ENCODE measurements at regions not wholly inside any gene's neighbourhood (a gene's known extent, or its start where the extent isn't known, plus 50 kb on each side); places are given as distances from the start of the nearest gene placed in this dataset.

DNA sequence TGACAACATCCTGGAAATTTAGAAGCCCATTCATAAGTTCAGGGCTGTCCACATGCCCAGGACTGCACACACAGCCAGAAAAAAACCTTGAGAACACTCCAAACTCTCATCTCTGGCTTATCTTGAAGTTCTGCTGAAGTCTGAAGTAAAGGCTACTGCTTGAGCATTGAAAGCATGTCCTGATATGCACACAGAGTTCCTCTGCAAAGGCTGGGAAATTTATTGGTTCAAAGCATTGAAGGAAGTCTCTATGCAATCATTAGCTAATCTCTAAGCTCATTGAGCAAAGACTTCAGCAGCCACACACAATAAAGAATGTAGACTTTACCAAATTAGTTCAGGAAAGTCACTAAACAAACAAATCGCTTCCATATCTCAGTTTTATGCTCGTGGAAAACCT, 162.0 kb upstream of the STT3B start:
- TF ChIP-seq EZH2 (IDR thresholded peaks at IDR 0.05; ENCODE audit: insufficient read depth, low read length) = no peak
- TF ChIP-seq, protein P1, sequence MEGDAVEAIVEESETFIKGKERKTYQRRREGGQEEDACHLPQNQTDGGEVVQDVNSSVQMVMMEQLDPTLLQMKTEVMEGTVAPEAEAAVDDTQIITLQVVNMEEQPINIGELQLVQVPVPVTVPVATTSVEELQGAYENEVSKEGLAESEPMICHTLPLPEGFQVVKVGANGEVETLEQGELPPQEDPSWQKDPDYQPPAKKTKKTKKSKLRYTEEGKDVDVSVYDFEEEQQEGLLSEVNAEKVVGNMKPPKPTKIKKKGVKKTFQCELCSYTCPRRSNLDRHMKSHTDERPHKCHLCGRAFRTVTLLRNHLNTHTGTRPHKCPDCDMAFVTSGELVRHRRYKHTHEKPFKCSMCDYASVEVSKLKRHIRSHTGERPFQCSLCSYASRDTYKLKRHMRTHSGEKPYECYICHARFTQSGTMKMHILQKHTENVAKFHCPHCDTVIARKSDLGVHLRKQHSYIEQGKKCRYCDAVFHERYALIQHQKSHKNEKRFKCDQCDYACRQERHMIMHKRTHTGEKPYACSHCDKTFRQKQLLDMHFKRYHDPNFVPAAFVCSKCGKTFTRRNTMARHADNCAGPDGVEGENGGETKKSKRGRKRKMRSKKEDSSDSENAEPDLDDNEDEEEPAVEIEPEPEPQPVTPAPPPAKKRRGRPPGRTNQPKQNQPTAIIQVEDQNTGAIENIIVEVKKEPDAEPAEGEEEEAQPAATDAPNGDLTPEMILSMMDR (IDR thresholded peaks at IDR 0.05; ENCODE audit: insufficient read depth, low read depth, low read length) = no peak
- peaks cover 7% of the 10 kb centered on the region for H3K4me1 ChIP-seq (ENCODE audit: insufficient read depth, low read length)
- FAIRE-seq (no peak), DNase-seq (ENCODE audit: low read depth) (no peak)
- no peaks in the 10 kb centered on the region for H3K9me3 ChIP-seq (ENCODE audit: insufficient read depth, low read depth, low read length)
- H3K36me3 ChIP-seq (ENCODE audit: insufficient read depth, low read length) = no peaks in the 10 kb centered on the region
- no peak overlapping the region for H3K27ac Mint-ChIP-seq (ENCODE audit: unreplicated experiment)
- H3K9ac ChIP-seq (ENCODE audit: low read length) = no peak overlapping the region
- no peaks in the 10 kb centered on the region for H3K79me2 ChIP-seq (ENCODE audit: insufficient read depth, low read length)
- H3K36me3 Mint-ChIP-seq (ENCODE audit: low read depth, unreplicated experiment) = no peaks in the 10 kb centered on the region
- H3K9me3 Mint-ChIP-seq (ENCODE audit: unreplicated experiment) = no peaks in the 10 kb centered on the region
- no peak overlapping the region for H3K4me3 ChIP-seq (ENCODE audit: insufficient read depth, low read depth, low read length)
- no peak overlapping the region for H3K27ac ChIP-seq (ENCODE audit: low read depth, low read length)
- no peak overlapping the region for H3K4me3 Mint-ChIP-seq (ENCODE audit: unreplicated experiment)
- no peaks in the 10 kb centered on the region for H4K20me1 ChIP-seq (ENCODE audit: insufficient read depth, low read length)
- no peaks in the 10 kb centered on the region for H3K27me3 ChIP-seq (ENCODE audit: insufficient read depth, low read length)
- no peaks in the 10 kb centered on the region for H3K27me3 Mint-ChIP-seq (ENCODE audit: low read depth, unreplicated experiment)
- H3K4me1 Mint-ChIP-seq (ENCODE audit: low read depth, unreplicated experiment) = peaks cover 19% of the 10 kb centered on the region
- H3K4me2 ChIP-seq (ENCODE audit: low read length) = no peak overlapping the region
- no peak overlapping the region for H2AFZ ChIP-seq (ENCODE audit: low read depth, low read length)

DNA sequence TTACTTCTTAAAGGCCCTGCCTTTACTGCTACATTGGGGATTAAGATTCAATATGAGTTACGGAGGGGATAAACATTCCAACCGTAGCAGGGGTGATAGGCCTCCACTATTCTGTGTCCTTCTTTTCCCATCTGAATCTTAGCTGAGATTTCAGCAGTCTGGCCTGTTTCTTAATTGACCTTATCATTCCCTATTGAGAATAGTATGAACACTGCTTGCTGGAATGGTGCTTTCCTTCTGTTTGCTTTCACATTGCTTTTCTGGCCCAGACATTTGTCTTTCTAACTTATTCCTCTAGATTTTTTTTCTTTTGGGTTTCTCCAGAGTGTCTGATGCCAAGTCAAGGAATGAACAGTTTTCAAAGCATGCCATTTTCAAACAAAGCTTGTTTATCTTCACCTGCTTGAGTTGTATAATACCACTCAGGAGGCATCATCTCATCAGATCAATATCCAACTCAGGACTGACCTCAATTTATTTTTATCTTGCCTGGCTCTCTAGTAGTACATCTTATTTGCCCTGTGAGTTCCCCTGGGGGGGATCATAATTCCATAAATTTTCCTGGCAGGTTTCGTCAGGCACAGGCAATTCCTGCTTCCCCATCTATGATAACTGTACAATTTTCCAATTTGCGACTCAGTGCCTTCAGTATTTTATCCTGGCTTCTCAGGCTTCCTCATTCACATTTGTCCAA, 161.1 kb upstream of the STT3B start:
- H3K4me1 ChIP-seq (ENCODE audit: insufficient read depth, low read length) = peaks cover 7% of the 10 kb centered on the region
- H3K27me3 Mint-ChIP-seq (ENCODE audit: low read depth, unreplicated experiment) = no peaks in the 10 kb centered on the region
- TF ChIP-seq, protein P1 (IDR thresholded peaks at IDR 0.05; ENCODE audit: insufficient read depth, low read depth, low read length) = no peak
- no peak for TF ChIP-seq EZH2 (IDR thresholded peaks at IDR 0.05; ENCODE audit: insufficient read depth, low read length)
- peaks cover 19% of the 10 kb centered on the region for H3K4me1 Mint-ChIP-seq (ENCODE audit: low read depth, unreplicated experiment)
- H3K79me2 ChIP-seq (ENCODE audit: insufficient read depth, low read length) = no peaks in the 10 kb centered on the region
- DNase-seq (ENCODE audit: low read depth) (peak; percentile 11), FAIRE-seq (no peak)
- no peaks in the 10 kb centered on the region for H3K27me3 ChIP-seq (ENCODE audit: insufficient read depth, low read length)
- no peaks in the 10 kb centered on the region for H3K36me3 Mint-ChIP-seq (ENCODE audit: low read depth, unreplicated experiment)
- no peak overlapping the region for H3K27ac ChIP-seq (ENCODE audit: low read depth, low read length)
- no peak overlapping the region for H3K9ac ChIP-seq (ENCODE audit: low read length)
- no peaks in the 10 kb centered on the region for H3K9me3 Mint-ChIP-seq (ENCODE audit: unreplicated experiment)
- H4K20me1 ChIP-seq (ENCODE audit: insufficient read depth, low read length) = no peaks in the 10 kb centered on the region
- no peaks in the 10 kb centered on the region for H3K36me3 ChIP-seq (ENCODE audit: insufficient read depth, low read length)
- no peak overlapping the region for H3K27ac Mint-ChIP-seq (ENCODE audit: unreplicated experiment)
- no peak overlapping the region for H3K4me3 ChIP-seq (ENCODE audit: insufficient read depth, low read depth, low read length)
- H2AFZ ChIP-seq (ENCODE audit: low read depth, low read length) = no peak overlapping the region
- no peak overlapping the region for H3K4me2 ChIP-seq (ENCODE audit: low read length)
- no peak overlapping the region for H3K4me3 Mint-ChIP-seq (ENCODE audit: unreplicated experiment)
- H3K9me3 ChIP-seq (ENCODE audit: insufficient read depth, low read depth, low read length) = no peaks in the 10 kb centered on the region

DNA sequence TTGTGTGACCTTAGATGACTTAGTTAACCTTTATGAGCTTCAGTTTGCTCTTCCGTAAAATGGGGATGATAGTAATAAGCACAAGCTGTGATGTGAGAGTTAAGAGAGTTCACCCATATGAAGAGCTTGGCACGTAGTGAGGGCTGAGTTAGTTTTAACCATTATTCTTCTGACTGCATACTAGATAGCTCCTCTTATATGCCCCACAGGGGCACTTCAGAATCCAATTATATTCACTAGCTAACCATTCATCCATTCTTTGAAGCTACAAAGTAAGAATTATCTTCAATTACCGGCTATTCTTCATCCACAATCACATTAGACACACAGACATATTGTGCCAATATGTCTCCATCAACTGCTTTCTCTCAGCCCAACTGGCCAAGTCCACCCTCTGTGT, 159.0 kb upstream of the STT3B start:
- DNase-seq (ENCODE audit: low read depth) (no peak), FAIRE-seq (peak; percentile 52)
- H3K4me2 ChIP-seq (ENCODE audit: low read length) = no peak overlapping the region
- H3K9me3 ChIP-seq (ENCODE audit: insufficient read depth, low read depth, low read length) = no peaks in the 10 kb centered on the region
- Mint-ChIP-seq H3K36me3 (ENCODE audit: low read depth, unreplicated experiment) (no peaks in the 10 kb centered on the region), H3K27ac (ENCODE audit: unreplicated experiment) (no peak overlapping the region), H3K4me3 (ENCODE audit: unreplicated experiment) (peak overlapping the region; percentile 29), H3K27me3 (ENCODE audit: low read depth, unreplicated experiment) (no peaks in the 10 kb centered on the region), H3K4me1 (ENCODE audit: low read depth, unreplicated experiment) (peaks cover 35% of the 10 kb centered on the region), H3K9me3 (ENCODE audit: unreplicated experiment) (no peaks in the 10 kb centered on the region)
- no peak overlapping the region for H3K9ac ChIP-seq (ENCODE audit: low read length)
- H3K4me3 ChIP-seq (ENCODE audit: insufficient read depth, low read depth, low read length) = no peak overlapping the region
- H3K4me1 ChIP-seq (ENCODE audit: insufficient read depth, low read length) = peaks cover 24% of the 10 kb centered on the region
- H3K27me3 ChIP-seq (ENCODE audit: insufficient read depth, low read length) = no peaks in the 10 kb centered on the region
- H4K20me1 ChIP-seq (ENCODE audit: insufficient read depth, low read length) = no peaks in the 10 kb centered on the region
- no peak overlapping the region for H2AFZ ChIP-seq (ENCODE audit: low read depth, low read length)
- no peaks in the 10 kb centered on the region for H3K36me3 ChIP-seq (ENCODE audit: insufficient read depth, low read length)
- TF ChIP-seq, protein P1 (IDR thresholded peaks at IDR 0.05; ENCODE audit: insufficient read depth, low read depth, low read length) = no peak
- no peak for TF ChIP-seq EZH2 (IDR thresholded peaks at IDR 0.05; ENCODE audit: insufficient read depth, low read length)
- no peaks in the 10 kb centered on the region for H3K79me2 ChIP-seq (ENCODE audit: insufficient read depth, low read length)
- no peak overlapping the region for H3K27ac ChIP-seq (ENCODE audit: low read depth, low read length)
